SKM-1 (cell line): ENCODE measurements at regions not wholly inside any gene's neighbourhood (a gene's known extent, or its start where the extent isn't known, plus 50 kb on each side); places are given as distances from the start of the nearest gene placed in this dataset.
A peak's percentile ranks its signal among the peaks of the same experiment; 100 is the strongest.
"Not testable (repeated sequence)": the region's sequence is repeated elsewhere in the genome, so short reads cannot be mapped to it uniquely, and the experiment has no call there.

Source experiments
- DNase-seq: peaks from one replicate; lab custom pipeline; 2025; ENCODE audit not compliant: unreplicated experiment; lab: John Stamatoyannopoulos, UW

DNA sequence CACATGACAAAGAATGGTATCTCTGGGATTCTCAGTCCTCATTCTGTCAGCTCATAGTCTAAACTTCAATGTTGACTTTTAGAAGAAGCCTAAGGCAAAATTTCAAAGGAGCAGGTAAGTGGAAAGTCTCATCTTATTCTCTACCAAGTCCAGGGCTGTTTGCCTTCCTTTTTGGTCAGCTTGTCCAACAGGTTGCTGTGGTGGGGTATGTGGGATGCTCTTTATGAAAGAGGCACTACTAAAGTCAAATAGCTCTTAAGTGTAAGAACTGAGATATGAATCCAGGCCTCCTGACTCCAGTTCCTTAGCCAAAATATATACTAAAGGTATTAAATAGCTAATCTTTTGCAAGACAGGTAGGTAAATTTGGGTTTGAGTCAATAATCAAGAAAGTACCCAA lies 540.6 kb upstream of the SPRY2 start:
- no peak for DNase-seq

DNA sequence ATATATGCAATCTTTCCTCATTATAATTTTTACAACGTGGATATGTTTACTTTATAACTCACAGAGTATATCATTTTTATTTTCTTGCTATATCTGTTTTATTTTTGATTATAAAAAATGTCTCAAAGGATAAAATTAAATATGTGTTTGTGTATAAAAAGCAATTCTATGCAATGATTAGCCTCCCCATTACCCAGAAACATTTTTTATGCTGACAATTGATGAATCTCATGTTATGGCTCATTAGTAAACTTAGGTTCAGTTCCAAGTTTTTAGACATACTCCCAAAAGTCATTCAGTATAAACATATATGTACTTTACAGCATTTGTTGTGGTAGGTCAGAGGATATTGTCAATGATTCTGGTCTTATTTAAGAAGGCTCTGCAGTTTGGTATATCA lies 540.1 kb upstream of the SPRY2 start:
- DNase-seq: no peak

DNA sequence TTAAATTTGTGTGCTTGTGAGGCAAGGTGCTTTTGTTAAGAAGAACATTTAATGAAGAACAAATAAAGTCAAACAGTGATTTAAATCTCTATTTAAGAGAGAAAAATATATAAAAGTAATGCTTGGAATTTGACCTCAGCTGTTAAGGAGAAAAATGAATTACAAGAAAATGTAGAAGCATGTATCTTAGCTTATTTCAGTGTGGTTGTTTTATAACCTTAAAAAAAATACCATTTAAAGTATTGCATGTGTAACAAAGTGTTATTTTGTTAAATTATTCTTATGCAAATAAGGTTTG lies 537.0 kb upstream of the SPRY2 start:
- no peak for DNase-seq

DNA sequence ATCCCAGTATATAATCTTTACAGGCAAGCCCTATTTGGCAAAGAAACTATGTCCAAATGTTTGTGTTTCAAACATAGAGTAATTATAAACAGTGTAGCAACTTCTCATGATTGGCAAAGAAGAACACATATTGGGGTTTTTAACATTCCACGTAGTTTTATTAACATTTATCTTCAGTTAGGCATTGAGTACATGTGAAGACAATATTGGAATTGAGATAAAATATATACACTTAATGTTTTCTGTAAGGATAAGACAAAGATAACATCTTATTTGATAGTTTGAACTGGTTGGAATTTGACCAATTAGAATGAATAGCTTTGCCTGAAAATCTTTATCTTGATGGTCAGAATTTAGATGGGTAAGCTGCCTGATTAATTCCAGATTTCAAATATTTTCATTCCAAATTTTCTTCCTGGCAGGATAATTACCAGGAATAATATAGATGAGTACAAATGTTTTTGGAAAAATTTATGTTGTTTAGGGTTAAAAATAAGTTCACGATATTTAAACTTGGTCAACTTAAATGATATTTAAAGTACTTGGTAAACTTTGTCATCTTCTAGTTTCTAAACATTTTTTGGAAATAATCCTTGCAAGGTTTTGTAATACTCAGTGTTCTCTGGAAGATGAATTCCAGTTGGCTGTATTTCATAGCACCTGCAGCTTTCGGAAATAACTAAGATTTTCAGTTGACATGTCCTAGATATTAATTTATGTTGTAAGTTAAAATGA lies 536.5 kb upstream of the SPRY2 start:
- DNase-seq: no peak

DNA sequence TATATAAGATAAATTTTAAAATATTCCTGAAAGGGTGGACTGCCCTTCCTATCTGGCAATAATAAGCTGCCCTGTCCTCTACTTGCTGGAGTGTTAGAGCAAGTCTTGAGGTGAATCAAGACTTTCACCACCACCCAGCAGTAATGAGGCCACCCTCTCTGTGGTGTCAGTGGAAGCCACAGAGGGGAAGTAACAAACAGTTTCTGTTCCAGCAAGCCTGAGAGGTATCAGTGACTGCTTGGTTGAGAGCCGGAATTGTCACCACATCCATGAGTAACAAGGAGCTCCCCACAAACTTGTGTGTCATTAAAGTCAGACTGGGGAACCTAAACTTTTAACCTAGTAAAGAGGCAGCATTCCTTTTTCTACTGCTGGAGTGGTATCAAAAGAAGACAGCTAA lies 532.7 kb upstream of the SPRY2 start:
- DNase-seq: peak; percentile 77

DNA sequence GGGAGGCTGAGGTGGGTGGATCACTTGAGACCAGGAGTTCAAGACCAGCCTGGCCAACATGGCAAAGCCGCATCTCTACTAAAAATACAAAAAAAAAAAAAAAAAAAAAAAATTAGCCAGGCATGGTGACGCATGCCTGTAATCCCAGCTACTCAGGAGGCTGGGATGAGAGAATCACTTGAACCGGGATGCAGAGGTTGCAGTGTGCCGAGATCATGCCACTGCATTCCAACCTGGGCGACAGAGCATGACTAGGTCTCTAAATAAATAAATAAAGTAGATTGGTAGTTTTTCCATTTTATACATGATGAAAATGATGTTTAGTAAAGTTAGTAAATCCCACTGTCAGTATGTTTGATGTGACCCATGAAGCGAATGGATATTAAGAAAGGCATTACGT lies 531.0 kb upstream of the SPRY2 start:
- DNase-seq: not testable (repeated sequence)

DNA sequence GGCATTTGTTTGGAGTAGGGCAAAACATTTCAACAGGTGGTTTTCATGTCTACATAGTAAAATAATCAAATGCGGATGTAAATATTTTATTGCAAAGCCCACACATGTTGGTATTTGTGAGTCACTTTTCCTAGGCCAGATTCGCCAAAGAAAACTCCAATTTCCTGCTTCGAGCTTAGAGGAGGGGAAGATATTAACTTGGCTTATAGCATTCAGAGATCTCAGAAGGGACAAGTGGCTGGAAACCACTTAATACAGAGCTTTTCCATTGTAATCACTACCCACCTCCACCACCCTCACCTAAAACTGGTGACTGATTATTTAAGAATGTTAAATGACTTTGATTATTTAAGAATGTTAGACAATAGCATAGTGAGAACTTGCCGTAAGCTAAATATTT lies 530.6 kb upstream of the SPRY2 start:
- DNase-seq: no peak

DNA sequence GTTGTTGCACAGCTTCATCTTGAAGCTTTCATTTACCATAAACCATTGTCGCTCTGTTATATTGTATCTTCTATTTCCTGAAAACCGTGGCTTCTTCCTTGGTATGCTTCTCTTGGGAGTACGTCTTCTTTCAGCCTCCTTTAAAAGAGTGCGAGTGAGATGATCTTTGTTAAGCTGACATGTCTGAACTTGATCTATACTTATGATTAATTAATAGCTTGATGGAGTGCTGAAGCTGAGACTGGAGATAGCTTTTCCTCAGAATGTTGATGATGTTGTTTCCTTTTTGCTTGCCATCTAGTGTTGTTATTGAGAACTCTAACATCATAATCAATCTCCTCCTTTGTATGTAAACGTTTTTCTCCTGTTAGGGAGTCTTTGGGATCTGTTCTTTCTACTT lies 529.3 kb upstream of the SPRY2 start:
- DNase-seq: no peak

DNA sequence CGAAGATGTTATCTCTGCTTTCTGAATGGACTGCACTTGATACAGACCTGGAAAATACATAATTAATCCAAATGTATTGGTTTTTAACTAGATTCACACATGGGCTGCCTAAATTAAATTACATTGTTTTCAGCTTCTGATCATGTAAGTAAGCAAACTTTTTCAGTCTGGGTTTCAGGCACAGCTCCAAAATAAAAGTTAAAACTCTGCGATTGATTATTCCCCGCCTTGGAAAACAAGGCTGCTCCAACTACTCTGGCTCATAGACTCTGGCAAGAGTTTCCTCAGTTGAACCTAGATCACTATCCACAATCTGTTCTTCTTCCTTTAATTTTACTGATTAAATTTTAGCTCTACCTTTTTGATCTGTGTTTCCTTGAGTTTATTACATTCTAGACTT lies 526.0 kb upstream of the SPRY2 start:
- no peak for DNase-seq

DNA sequence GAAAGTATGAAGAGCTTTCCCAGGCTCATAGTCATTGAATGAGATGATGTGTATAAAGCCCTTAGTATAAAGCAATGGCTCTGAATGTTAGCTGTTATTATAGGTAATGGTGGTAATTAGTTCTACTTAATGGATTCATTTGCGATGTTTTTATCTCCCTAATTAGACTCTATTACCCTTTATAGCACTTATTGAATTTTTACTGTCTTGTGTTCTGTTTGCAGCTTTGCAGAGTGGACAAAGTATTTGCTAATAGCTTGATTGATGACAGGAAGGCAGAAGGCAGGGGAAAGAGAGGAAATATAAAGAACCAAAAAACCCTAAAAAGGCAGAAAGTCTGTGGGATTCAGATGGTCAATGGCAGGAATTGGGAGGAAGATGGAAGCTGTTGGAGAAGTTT lies 524.4 kb upstream of the SPRY2 start:
- no peak for DNase-seq

DNA sequence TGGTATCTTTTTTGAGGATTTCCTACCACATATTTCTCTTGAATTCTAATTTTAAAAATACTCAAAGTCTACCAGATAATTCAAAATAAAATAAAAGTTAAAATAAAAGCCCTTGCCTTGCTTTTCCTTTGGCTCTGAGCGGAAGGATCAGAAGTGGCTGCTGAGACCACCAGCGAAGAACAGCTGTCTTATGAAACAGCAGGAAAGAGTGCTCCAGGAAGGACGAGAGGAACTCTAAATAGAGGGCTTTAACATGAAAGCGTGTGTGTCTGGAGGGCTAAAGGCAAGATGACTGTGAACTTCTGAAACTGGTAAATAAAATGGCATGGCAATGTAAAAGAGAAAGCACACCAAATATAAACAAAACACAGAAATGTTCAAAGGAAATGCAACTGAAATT lies 521.5 kb upstream of the SPRY2 start:
- no peak for DNase-seq

DNA sequence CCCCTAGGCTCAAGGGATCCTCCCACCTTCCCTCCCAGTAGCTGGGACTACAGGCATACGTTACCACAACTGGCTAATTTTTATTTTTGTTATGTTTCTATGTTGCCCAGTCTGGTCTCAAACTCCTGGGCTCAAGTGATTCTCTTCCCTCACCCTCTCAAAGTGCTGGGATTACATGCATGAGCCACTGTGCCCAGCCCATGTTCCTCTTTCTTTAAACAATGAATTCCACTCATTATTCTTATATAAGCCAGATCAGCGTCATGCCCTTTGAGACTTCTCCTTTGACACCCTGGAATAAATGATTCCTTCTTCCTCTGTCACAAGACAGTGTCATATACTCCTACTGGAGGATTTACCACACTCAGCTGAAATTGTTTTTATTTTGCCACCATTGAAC lies 519.9 kb upstream of the SPRY2 start:
- DNase-seq: no peak

DNA sequence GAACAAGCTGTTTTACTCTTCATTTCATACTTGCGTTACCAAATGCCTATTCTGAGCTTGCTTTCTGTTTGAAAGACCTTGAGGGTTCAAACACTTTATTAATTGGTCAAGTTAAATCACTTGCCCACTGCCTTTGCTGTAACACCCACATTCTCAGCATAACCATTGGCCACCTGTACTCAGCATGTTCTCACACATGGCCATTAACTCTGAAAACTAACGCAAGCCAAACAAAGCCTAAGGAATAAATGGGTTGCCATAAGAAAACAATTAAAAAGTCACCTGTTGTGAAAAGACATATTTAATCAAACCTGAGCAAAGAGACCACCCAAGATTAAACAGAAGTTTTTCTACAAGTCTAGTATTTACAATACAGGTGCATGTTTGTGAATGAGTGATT lies 517.2 kb upstream of the SPRY2 start:
- DNase-seq: no peak

DNA sequence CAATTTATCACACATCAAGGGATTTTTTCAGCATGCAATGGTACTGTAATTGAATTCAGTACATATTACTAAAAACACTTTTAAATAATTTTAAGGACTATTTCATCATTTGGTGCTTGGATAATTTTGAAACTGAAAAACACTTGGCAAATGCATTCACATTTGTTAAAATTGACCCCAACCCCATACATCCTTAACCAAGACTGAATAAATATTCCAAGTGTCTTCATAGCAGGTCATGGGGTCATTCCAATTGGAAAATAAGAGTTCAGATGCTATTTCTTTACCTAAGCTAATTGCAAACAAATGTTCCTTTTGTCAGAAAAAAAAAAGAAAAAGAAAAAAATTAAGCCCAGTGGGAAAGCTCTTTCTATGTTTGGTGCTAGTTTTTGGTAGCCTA lies 516.4 kb upstream of the SPRY2 start:
- DNase-seq: no peak

DNA sequence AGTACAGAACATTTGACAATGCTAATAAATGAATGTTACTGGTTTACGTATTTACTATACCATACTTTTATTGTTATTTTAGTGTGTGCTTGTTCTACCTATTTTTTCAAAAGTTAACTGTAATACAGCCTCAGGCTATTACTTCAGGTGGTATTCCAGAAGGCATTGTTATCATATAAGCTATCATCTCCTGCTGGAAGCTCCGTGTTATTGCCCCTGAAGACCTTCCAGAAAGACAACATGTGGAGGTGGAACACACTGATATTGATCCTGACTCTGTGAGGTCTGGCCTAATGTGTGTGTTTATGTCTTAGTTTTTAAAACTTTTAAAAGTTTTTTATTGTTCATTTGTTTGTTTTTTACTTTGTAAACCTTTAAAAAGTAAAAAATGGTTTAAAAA lies 509.8 kb upstream of the SPRY2 start:
- DNase-seq: no peak

DNA sequence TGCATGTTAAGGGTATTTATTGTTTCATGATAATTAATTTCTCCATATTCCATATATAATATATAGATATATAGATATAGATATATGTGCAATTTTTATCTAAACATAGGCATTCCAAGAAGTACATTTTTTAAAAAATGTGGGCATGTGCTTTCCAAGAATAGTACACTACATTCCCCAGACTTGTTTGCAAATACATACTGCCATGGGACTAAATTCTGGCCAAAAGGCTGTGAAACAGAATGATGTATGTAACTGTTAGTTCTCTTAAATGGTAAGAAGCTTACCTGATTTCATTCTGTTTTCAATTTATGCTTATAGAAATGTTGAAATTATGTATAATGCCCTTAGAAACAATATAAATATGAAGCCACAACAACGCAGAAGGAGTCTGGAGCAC lies 503.2 kb upstream of the SPRY2 start:
- DNase-seq: no peak

DNA sequence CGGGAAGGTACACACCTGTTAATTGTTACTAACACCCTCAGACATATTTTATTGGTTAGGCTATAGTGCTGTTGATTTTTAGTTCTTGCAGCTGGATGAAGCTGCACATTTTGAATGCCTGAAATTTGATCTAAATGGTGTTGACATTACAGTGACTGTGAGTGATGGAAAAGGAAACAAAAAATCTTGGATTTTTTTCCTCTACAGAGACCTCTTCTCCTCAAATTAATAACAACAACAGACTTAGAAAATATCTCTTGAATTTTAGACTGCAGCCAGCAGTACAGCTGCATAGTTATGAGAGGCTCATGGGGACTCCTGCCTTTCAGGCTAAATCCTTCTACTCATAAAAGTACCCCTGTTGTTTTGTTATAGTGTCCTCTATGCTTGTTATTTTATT lies 500.5 kb upstream of the SPRY2 start:
- DNase-seq: no peak

DNA sequence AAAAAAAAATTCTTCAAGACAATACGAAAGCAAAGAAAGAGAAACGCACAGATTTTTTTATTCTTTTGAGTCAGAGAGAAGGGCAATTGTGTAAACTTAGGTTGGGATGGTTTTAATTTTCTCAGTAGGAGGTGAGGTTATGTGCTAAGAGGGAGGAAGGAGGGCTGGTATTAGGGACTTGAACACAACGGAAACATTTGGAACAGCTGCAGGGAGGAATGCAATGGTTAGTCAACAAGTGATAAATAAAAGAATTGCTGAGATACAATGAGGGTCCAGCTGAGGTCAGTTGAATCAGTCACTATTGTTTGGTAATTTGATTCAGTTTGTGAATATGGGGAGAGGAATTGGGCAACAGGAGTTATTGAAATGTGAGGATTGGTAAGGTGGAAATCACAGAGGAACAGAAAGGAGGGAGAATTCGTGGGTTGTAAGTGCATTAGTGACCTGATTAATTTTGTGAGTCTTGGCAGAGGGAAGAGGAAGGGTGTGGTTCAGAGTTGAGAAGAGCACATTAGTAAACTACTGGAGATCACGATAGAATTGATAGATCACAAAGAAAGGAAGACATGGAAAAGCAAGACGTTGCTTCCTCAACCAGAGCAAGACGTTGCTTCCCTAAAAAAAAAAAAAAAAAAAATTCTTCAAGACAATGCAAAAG lies 499.5 kb upstream of the SPRY2 start:
- DNase-seq: no peak

DNA sequence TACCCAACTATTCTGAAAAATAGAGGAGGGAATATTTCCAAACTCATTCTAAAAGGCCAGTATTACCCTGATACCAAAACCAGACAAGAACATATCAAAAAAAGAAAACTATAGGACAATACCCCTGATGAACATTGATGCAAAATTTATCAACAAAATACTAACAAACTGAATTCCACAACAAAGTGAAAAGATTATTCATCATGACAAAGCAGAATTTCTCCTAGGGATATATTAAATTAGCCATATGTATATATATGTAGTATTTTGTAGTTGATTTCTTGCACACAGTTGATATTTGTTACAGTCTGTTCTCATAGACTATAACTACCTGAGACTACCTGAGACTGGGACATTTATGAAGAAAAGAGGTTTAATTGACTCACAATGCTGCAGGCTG lies 495.0 kb upstream of the SPRY2 start:
- no peak for DNase-seq

DNA sequence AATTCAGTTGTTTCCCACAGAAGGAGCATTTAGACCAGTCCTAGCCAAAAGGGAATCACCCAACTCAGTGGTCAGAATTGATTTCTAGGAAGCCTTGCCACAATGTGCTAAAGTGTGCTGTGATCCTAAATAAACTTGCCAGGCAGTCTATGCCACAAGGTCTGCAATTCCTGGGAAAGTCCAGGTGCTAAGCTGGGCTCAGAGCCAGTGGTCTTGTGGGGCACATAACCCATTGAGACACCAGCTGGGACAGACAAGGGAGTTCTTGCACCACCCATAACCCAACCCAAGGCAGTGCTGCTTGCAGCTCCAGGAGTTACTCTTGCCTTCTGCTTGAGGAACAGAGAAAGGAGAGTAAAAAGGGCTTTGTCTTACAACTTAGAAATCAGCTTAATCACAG lies 489.5 kb upstream of the SPRY2 start:
- no peak for DNase-seq

DNA sequence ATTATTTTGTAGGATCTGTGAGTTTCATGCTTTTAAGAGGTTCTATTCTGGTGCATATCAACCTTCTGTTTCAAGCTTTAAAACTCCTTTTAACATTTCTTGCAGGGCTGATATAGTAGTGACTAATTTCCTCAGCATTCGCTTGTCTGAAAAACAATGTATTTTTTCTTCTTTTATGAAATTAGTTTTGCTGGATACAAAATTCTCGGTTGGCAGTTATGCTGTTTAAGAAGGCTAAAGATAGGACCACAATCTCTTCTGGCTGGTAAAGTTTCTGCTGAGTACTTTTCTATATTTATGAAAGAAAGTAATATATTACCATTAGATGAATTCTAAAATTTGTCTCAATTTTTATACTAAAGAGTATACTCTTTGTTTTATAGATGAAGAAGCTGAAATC lies 487.8 kb upstream of the SPRY2 start:
- DNase-seq: no peak

DNA sequence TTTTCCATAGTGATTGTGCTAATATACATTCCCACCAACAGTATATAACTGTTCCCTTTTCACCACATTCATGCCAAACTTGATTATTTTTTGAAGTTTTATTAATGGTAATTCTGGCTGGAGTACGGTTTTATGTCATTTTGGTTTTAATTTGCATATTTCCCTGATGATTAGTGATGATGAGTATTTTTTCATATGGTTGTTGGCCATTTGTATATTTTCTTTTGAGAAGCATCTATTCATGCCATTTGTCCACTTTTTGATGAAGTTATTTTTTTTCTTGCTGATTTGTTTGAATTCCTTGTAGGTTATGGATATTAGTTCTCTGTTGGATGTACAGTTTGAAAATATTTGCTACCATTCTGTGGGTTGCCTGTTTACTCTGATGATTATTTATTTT lies 484.4 kb upstream of the SPRY2 start:
- DNase-seq: no peak

DNA sequence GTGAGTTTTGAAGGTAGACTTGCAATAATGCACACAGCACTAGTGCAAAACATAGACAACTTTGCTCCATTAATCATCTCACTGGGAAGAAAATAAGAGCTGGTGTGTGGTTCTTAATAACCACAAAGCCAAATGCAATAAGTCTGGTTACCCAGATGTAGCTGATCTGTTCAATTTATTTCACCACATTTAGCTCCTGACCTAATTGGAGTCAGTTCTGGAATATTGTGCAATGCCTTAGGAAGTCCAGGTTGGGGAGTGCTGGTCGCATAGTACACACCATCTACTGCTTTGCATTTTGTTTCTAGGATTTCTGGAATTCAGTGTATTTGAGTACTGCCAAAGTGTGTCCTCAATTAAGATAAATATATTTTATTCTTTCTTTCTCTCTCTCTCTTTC lies 483.3 kb upstream of the SPRY2 start:
- no peak for DNase-seq
